Retinal pigment epithelial cell (primary cell): ENCODE measurements at regions not wholly inside any gene's neighbourhood (a gene's known extent, or its start where the extent isn't known, plus 50 kb on each side); places are given as distances from the start of the nearest gene placed in this dataset.

ENCODE experiments used
- DNase-seq: peaks from one replicate; pipeline ENCODE4 v3.0.0-alpha.2; 2010; ENCODE audit warnings: low read depth
- H3K4me3 ChIP-seq: 2 replicates; pipeline ENCODE4 v1.5.1; 2011; ENCODE audit warnings: mild to moderate bottlenecking, low read length, control low read depth, moderate library complexity
- TF ChIP-seq, protein P1 (sequence below): conservative IDR thresholded peaks from 2 replicates; pipeline ENCODE4 v1.5.1; 2011; ENCODE audit warnings: low read depth, low read length, control low read depth, inconsistent platforms

DNA sequence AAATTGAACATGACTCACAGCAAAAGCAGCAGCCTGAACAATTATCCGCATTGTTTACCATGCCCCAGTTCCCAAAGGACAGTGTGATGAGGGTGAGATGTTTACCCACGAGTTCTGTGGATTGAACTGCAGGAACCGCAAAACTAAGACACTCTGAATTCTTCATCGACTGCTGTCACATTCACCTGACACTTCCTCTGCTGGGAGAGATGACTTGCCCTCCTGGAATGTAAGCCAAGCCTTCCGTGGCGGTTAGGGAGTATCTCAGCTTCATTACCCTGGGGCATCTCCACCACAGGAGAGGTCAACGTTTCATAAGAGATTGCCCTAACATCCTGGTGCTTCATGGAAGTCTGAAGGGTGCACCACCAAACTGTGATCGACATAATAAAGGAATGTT, 374.6 kb upstream of the ADARB2 start:
- no peak overlapping the region for H3K4me3 ChIP-seq
- DNase-seq = no peak
- TF ChIP-seq, protein P1, sequence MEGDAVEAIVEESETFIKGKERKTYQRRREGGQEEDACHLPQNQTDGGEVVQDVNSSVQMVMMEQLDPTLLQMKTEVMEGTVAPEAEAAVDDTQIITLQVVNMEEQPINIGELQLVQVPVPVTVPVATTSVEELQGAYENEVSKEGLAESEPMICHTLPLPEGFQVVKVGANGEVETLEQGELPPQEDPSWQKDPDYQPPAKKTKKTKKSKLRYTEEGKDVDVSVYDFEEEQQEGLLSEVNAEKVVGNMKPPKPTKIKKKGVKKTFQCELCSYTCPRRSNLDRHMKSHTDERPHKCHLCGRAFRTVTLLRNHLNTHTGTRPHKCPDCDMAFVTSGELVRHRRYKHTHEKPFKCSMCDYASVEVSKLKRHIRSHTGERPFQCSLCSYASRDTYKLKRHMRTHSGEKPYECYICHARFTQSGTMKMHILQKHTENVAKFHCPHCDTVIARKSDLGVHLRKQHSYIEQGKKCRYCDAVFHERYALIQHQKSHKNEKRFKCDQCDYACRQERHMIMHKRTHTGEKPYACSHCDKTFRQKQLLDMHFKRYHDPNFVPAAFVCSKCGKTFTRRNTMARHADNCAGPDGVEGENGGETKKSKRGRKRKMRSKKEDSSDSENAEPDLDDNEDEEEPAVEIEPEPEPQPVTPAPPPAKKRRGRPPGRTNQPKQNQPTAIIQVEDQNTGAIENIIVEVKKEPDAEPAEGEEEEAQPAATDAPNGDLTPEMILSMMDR = no peak

DNA sequence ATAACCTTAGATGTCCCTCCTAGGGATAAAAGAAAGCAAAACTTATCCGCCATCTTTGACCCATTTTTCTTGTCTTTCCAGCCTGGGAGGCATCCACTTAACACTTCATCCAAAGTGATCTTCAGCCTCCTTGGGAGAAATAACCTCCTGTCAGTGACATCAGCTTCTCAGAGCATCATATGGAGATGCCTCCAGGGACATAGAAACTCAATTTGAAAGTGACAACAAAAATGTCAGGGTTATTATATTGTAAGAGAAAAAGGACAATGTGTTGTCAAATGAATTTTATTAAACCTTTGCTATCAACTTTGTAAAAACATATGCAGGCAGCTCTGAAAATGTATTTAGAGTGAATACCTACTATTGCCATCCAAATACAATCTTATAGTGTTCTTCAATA, 371.2 kb upstream of the ADARB2 start:
- H3K4me3 ChIP-seq = no peak overlapping the region
- TF ChIP-seq, protein P1 = no peak
- no peak for DNase-seq

DNA sequence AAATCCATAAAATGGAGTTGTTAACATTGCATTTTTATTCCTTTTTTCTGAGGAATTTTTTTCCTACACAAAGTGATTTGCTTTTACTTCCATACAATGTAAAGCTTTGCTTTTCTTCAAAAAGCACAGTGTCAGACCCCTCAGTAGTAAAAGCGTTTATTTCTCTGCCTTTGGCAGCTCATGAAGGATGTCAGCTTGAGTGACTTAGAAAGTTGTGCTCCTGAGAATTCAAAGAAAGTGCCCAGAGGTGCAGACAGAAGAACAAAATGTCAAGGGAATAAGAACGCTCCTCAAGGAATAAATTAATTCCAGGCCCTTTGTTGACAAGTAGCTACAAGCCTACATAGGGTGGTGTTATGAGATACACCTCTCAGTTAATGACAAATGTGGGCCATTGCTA, 369.3 kb upstream of the ADARB2 start:
- DNase-seq = no peak
- TF ChIP-seq, protein P1 = no peak
- H3K4me3 ChIP-seq = no peak overlapping the region

DNA sequence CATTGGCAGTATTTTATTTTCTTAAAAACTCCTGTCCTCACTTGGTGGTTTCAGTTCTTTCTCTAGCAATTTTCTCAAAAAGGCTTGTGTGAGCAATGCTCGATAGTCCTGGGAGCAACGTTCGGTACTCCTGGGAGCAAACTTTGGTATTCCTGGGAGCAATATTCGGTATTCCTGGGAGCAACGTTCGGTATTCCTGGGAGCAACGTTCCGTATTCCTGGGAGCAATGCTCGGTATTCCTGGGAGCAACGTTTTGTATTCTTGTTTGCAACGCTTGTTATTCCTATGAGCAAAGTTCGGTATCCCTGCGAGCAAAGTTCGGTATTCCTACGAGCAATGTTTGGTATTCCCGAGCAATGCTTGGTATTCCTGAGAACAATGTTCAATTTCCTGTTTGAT, 362.0 kb upstream of the ADARB2 start:
- TF ChIP-seq, protein P1 = no peak
- DNase-seq = no peak
- no peak overlapping the region for H3K4me3 ChIP-seq

DNA sequence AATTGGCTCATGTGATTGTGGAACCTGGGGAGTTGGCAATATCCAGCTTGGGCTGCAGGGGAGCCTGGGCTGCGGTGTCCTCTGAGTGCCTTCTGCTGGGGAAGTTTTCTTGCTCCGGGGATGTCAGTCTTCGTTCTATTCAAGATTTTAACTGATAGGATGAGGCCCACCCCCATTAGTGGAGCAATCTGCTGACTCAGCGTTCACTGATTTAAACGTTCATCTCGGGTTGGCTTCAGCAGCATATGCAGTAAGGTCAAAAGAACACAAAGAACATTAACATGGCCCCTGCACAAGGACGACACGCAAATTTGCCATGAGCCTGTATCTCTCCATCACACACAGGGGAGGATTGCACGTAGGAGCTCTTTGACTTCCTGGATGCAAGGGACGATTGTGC, 360.6 kb upstream of the ADARB2 start:
- H3K4me3 ChIP-seq = no peak overlapping the region
- TF ChIP-seq, protein P1 = no peak
- no peak for DNase-seq

DNA sequence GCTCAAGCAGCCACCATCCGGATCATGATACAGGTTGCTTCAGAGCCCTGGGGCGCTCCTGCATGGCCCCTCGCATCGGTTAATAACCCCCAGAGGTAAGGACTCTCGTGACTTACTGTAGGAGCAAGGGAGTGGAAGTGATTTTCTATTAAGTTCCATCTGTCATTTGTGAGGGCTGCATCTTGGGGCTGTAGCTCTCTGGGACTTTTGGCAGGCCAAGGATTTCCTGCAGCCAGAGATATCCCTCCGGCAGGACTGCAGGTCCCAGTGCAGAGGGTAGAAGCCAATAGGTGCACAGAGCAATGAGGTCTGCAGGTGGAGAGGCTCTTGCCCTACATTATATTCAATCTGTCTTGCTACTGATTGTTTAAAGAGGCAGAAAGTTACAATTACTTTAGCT, 356.8 kb upstream of the ADARB2 start:
- no peak for DNase-seq
- no peak overlapping the region for H3K4me3 ChIP-seq
- TF ChIP-seq, protein P1 = no peak

DNA sequence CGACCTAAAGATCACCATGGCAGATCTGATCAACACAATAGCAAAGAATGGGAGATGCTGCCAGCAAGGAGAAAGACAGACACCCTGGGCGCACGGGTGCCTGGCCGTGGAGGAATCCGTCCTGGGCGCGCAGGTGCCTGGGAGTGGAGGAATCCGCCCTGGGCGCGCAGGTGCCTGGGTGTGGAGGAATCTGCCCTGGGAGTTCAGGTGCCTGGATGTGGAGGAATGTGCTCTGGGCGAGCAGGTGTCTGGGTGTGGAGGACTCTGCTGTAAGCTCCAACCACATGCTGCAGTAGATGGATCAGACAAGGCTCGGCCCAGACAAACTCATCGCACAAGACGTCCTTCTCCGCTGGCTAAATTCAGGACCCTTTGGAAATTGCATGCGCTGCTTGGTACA, 346.3 kb upstream of the ADARB2 start:
- no peak for DNase-seq
- TF ChIP-seq, protein P1 = no peak
- H3K4me3 ChIP-seq = no peak overlapping the region
